Cardiac fibroblast (primary cell): ENCODE measurements at regions not wholly inside any gene's neighbourhood (a gene's known extent, or its start where the extent isn't known, plus 50 kb on each side); places are given as distances from the start of the nearest gene placed in this dataset.

ENCODE experiments used
- DNase-seq, 2 donors: peaks; one replicate each; pipeline versions ENCODE4 v3.0.0 to v3.0.0-alpha.2; 2010; ENCODE audit warnings: low read depth in 2 of 2
- H3K4me3 ChIP-seq, 2 donors: replicated peaks in 1 of 2; 1 replicate in 1 of 2; 2 replicates in 1 of 2; pipeline ENCODE4 v1.5.1; 2011; ENCODE audit warnings: low read depth in 2 of 2, low read length in 2 of 2, mild to moderate bottlenecking in 2 of 2, moderate library complexity in 1 of 2
- CTCF ChIP-seq: IDR thresholded peaks from one replicate; pipeline ENCODE4 v1.5.1; 2011; ENCODE audit warnings: low read depth, mild to moderate bottlenecking, low read length, inconsistent platforms

- no peak for DNase-seq
- TF ChIP-seq CTCF: no peak
- no peak overlapping the region for H3K4me3 ChIP-seq
Measured at GRCh38 chr5:73388306-73388684, 60.3 kb downstream of the FOXD1 start.

- DNase-seq: peak in 1 of 2 donors; percentile 46
- TF ChIP-seq CTCF: no peak
- no peak overlapping the region for H3K4me3 ChIP-seq
Measured at GRCh38 chr5:73387601-73388305, 60.8 kb downstream of the FOXD1 start.

GRCh38 chr5:73387149-73387591, 61.4 kb downstream of the FOXD1 start:
- DNase-seq: no peak
- no peak for TF ChIP-seq CTCF
- no peak overlapping the region for H3K4me3 ChIP-seq

GRCh38 chr5:73384861-73385260, 63.7 kb downstream of the FOXD1 start:
- DNase-seq: no peak
- no peak overlapping the region for H3K4me3 ChIP-seq
- TF ChIP-seq CTCF: no peak

DNA sequence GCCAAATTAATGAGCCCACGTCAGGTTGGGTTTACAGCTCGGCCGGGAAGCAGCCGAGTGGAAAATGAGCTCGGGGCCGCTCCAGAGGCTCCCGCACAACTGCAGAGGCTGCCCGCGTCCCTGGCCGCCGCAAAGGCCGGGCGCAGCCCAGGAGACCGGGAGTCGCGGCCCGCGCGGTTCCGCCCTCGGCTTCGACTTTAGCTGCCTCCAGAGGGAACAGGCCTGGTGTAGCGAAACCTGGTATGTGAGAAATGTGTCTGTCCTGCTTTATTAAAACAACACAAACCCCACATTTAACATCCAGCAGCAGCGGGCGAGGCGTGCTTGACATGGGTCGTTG, 66.2 kb downstream of the FOXD1 start:
- no peak overlapping the region for H3K4me3 ChIP-seq
- no peak for TF ChIP-seq CTCF
- DNase-seq: no peak

DNA sequence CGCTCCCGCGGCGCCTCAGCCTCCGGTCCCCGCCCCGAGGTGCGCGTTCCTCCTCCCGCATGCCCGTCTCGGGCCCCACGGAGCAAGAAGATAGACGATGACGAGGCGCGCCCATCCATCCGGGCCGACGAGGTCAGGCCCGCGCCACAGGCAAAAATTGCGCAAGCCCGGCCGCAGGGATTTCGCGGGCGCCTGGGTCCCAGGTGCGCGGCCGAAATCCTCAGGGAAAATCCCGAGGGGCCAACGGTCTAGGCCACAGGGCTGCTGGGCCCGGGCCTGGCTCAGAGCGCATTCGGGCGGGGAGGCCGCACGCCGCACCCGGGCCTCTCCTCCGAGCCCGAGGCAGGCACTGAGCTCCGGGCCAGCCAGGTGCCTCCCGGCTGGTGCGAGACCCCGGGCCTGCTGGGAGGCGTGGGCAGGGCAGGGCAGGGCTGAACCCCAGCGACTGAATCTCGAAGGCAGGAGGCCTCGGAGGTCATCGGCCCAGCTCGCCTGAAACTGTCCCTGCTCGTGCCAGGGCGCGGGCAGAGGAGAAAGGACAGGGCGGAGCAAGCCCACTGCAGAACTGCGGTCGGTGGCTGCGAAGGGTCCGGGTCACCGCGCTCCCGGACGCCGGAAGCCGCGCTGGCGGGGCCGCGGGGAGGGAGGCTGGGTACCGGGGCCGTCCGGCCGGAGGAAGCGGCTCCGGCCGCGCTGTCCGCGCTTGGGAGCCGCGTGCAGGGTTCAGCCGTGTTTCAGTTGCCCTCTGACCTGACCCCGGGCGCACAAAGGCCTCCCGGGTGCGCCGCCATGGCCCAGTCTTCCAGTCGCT, 66.8 kb downstream of the FOXD1 start:
- TF ChIP-seq CTCF: no peak
- no peak overlapping the region for H3K4me3 ChIP-seq
- no peak for DNase-seq
